HG02798 (cell line): ENCODE measurements at regions not wholly inside any gene's neighbourhood (a gene's known extent, or its start where the extent isn't known, plus 50 kb on each side); places are given as distances from the start of the nearest gene placed in this dataset.

Source experiments
- ATAC-seq: cut with Tn5 transposase; IDR thresholded peaks from one replicate; pipeline ENCODE4 v1.9.1; 2021; ENCODE audit warnings: mild to moderate bottlenecking; ENCODE audit not compliant: unreplicated experiment, poor library complexity

GRCh38 chr2:236761358-236761757 is 191.7 kb downstream of the ACKR3 start:
- ATAC-seq, result no peak

- no peak for ATAC-seq
These were observed 193.0 kb downstream of the ACKR3 start for GRCh38 chr2:236762628-236763027.

GRCh38 chr2:236763857-236764256 is 194.2 kb downstream of the ACKR3 start:
- no peak for ATAC-seq

GRCh38 chr2:236764716-236765115 is 195.1 kb downstream of the ACKR3 start:
- ATAC-seq, result no peak

GRCh38 chr2:236765478-236765877 is 195.9 kb downstream of the ACKR3 start:
- no peak for ATAC-seq

- no peak for ATAC-seq
These were observed 197.2 kb downstream of the ACKR3 start for GRCh38 chr2:236766850-236767249.

GRCh38 chr2:236767941-236768340 is 198.3 kb downstream of the ACKR3 start:
- no peak for ATAC-seq

GRCh38 chr2:236768393-236769140 is 198.9 kb downstream of the ACKR3 start:
- no peak for ATAC-seq

- ATAC-seq, result no peak
These were observed 200.5 kb downstream of the ACKR3 start for GRCh38 chr2:236769981-236770671.

GRCh38 chr2:236772220-236772837 is 202.7 kb downstream of the ACKR3 start:
- ATAC-seq, result no peak

GRCh38 chr2:236773206-236773605 is 203.6 kb downstream of the ACKR3 start:
- ATAC-seq, result no peak

- ATAC-seq, result no peak
These were observed 204.5 kb downstream of the ACKR3 start for GRCh38 chr2:236774171-236774570.

- no peak for ATAC-seq
These were observed 205.9 kb downstream of the ACKR3 start for GRCh38 chr2:236775511-236775910.

GRCh38 chr2:236776206-236776605 is 206.6 kb downstream of the ACKR3 start:
- ATAC-seq, result no peak

- ATAC-seq, result no peak
These were observed 207.1 kb downstream of the ACKR3 start for GRCh38 chr2:236776695-236777251.

GRCh38 chr2:236777408-236777807 is 207.8 kb downstream of the ACKR3 start:
- ATAC-seq, result no peak

- ATAC-seq, result no peak
These were observed 212.6 kb downstream of the ACKR3 start for GRCh38 chr2:236781933-236782816.

- ATAC-seq, result no peak
These were observed 213.3 kb downstream of the ACKR3 start for GRCh38 chr2:236782938-236783337.

GRCh38 chr2:236783417-236784020 is 213.9 kb downstream of the ACKR3 start:
- ATAC-seq, result no peak

- ATAC-seq, result no peak
These were observed 216.0 kb downstream of the ACKR3 start for GRCh38 chr2:236785611-236786057.
